Osteocyte (in vitro differentiated cells): ENCODE measurements at regions not wholly inside any gene's neighbourhood (a gene's known extent, or its start where the extent isn't known, plus 50 kb on each side); places are given as distances from the start of the nearest gene placed in this dataset.

Source experiments
- DNase-seq: peaks from one replicate; pipeline ENCODE4 v3.0.0; 2021; ENCODE audit warnings: mixed read lengths; ENCODE audit not compliant: unreplicated experiment; ENCODE audit errors: extremely low spot score
- H3K27ac Mint-ChIP-seq: one replicate; pipeline ENCODE4 v1.8.0; 2021; ENCODE audit warnings: mild to moderate bottlenecking, mixed read lengths; ENCODE audit not compliant: unreplicated experiment
- H3K27me3 Mint-ChIP-seq: one replicate; pipeline ENCODE4 v1.8.0; 2021; ENCODE audit warnings: mixed read lengths; ENCODE audit not compliant: unreplicated experiment
- H3K36me3 Mint-ChIP-seq: one replicate; pipeline ENCODE4 v1.8.0; 2021; ENCODE audit warnings: mixed read lengths; ENCODE audit not compliant: unreplicated experiment
- H3K4me1 Mint-ChIP-seq: one replicate; pipeline ENCODE4 v1.8.0; 2021; ENCODE audit warnings: mixed read lengths; ENCODE audit not compliant: unreplicated experiment
- H3K4me3 Mint-ChIP-seq: one replicate; pipeline ENCODE4 v1.8.0; 2021; ENCODE audit warnings: mild to moderate bottlenecking, moderate library complexity, mixed read lengths; ENCODE audit not compliant: unreplicated experiment
- H3K9me3 Mint-ChIP-seq: one replicate; pipeline ENCODE4 v1.8.0; 2021; ENCODE audit warnings: mixed read lengths; ENCODE audit not compliant: unreplicated experiment
- TF ChIP-seq, protein P1 (sequence below): fragments of 200-600 bp; sonication (generic); IDR thresholded peaks from 2 replicates; pipeline ENCODE4 v1.5.0; 2021; ENCODE audit warnings: antibody characterized with exemption, mild to moderate bottlenecking, moderate library complexity

DNA sequence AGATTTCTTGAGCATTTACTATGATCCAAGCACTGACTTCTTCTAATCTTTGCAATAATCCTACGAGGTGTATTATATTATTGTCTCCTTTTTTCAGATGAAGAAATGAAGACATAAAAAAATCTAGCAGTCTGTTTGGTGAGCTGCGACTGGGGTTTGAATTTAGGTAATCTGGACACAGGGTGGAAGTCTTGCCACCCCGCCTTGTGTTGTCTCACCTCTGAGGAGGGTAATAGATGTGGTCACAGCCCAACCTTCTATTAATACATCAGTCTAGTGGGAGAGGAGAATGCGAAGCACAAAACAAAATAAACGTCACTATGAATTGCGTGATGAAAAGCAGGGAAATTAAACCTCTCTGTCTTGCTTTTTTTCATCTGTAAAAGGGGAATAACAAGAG, 993.9 kb downstream of the VRK1 start:
- TF ChIP-seq, protein P1, sequence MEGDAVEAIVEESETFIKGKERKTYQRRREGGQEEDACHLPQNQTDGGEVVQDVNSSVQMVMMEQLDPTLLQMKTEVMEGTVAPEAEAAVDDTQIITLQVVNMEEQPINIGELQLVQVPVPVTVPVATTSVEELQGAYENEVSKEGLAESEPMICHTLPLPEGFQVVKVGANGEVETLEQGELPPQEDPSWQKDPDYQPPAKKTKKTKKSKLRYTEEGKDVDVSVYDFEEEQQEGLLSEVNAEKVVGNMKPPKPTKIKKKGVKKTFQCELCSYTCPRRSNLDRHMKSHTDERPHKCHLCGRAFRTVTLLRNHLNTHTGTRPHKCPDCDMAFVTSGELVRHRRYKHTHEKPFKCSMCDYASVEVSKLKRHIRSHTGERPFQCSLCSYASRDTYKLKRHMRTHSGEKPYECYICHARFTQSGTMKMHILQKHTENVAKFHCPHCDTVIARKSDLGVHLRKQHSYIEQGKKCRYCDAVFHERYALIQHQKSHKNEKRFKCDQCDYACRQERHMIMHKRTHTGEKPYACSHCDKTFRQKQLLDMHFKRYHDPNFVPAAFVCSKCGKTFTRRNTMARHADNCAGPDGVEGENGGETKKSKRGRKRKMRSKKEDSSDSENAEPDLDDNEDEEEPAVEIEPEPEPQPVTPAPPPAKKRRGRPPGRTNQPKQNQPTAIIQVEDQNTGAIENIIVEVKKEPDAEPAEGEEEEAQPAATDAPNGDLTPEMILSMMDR, result no peak
- Mint-ChIP-seq H3K36me3 (no peaks in the 10 kb centered on the region), H3K27ac (no peak overlapping the region), H3K4me3 (no peak overlapping the region), H3K27me3 (no peaks in the 10 kb centered on the region), H3K9me3 (peaks cover 48% of the 10 kb centered on the region), H3K4me1 (no peaks in the 10 kb centered on the region)
- DNase-seq, result no peak

GRCh38 chr14:97791906-97792305, 994.7 kb downstream of the VRK1 start:
- H3K27me3 Mint-ChIP-seq, result no peaks in the 10 kb centered on the region
- TF ChIP-seq, protein P1, result no peak
- H3K9me3 Mint-ChIP-seq, result peaks cover 41% of the 10 kb centered on the region

GRCh38 chr14:97796511-97796910, 999.3 kb downstream of the VRK1 start:
- Mint-ChIP-seq H3K4me3 (no peak overlapping the region), H3K9me3 (peaks cover 36% of the 10 kb centered on the region), H3K4me1 (no peaks in the 10 kb centered on the region), H3K36me3 (no peaks in the 10 kb centered on the region), H3K27me3 (no peaks in the 10 kb centered on the region), H3K27ac (no peak overlapping the region)
- DNase-seq, result no peak
- TF ChIP-seq, protein P1, result no peak

More at GRCh38 chr14:97791906-97792305, 994.7 kb downstream of the VRK1 start:
- H3K4me1 Mint-ChIP-seq, result no peaks in the 10 kb centered on the region
- H3K4me3 Mint-ChIP-seq, result no peak overlapping the region
- no peak overlapping the region for H3K27ac Mint-ChIP-seq
- no peak for DNase-seq
- no peaks in the 10 kb centered on the region for H3K36me3 Mint-ChIP-seq

DNA sequence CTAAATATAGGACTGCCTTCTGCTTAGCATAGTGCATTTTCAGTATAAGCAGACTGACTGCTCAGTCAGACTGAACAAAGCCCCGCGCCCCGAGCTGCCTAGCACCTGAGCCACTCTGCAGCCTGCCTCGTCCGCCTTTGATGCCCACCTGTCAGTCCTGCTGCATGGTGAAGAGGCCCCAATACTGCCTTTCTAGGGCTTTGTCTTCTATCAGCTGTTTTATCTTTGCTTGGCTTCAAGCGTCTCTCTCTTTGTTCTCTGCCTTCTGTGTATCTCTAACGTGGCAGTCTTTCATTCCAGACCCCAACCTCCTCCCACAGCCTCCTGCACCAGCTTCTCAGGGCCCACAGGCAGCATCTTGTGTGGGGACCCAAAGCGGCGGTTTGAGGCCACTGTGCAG, 1001.0 kb downstream of the VRK1 start:
- Mint-ChIP-seq H3K4me3 (no peak overlapping the region), H3K4me1 (no peaks in the 10 kb centered on the region), H3K9me3 (peaks cover 45% of the 10 kb centered on the region), H3K27me3 (no peaks in the 10 kb centered on the region), H3K36me3 (peaks cover 3% of the 10 kb centered on the region), H3K27ac (no peak overlapping the region)
- DNase-seq, result no peak
- TF ChIP-seq, protein P1, result no peak

DNA sequence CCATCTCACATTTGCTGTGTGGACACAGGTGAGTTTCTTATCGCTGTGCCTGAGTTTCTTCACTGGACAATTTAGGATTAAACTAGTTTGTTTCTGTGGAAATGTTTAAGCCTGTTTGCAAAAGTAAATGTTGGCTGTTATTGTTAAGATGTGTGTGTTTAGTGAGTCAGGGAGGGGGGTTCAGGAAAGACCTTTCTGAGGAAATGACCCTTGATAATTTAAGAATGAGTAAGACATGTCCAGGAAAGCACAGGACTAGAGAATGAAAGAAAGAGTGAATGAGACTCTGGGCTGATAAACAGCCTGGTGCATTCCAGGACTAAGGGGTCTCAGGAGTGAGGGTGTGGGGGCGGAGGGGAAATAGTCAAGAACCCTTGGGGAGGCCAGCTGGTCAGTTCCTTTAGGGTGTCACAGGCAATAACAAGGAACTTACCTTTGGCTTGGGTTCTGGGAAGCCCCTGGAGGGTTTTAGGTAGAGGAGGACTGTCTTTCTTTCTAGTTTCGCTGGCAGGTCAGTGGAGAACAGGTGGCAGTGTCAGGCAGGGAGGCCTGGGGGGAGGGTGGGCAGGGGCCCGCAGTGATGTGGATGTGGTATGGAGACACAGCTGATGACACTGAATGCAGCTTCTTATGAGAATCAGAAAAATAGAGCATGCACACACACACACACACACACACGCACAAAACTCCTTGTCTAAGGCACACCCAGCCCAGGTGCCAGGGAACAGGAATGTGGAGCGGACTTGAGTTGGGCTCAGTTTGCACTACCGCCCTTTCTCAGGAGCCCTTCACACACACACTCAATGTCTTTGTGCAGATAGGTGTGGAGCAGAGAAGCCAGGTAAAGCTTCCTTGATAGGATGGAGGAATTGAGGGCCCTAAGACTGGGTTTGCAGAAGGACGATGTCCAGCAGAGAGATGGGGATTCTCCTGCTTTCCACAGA, 1005.5 kb downstream of the VRK1 start:
- H3K4me1 Mint-ChIP-seq, result no peaks in the 10 kb centered on the region
- H3K27me3 Mint-ChIP-seq, result no peaks in the 10 kb centered on the region
- H3K4me3 Mint-ChIP-seq, result no peak overlapping the region
- peaks cover 3% of the 10 kb centered on the region for H3K36me3 Mint-ChIP-seq
- no peak overlapping the region for H3K27ac Mint-ChIP-seq
- TF ChIP-seq, protein P1, result no peak
- no peak for DNase-seq
- peaks cover 44% of the 10 kb centered on the region for H3K9me3 Mint-ChIP-seq
